Lung microvascular endothelial cell (primary cell): ENCODE measurements at regions not wholly inside any gene's neighbourhood (a gene's known extent, or its start where the extent isn't known, plus 50 kb on each side); places are given as distances from the start of the nearest gene placed in this dataset.
"Not testable (repeated sequence)": the region's sequence is repeated elsewhere in the genome, so short reads cannot be mapped to it uniquely, and the experiment has no call there.

Source experiments
- DNase-seq, 2 donors: peaks; one replicate each; pipeline versions ENCODE4 v3.0.0 to v3.0.0-alpha.2; 2010; ENCODE audit warnings: low read depth in 2 of 2

- DNase-seq = no peak
Measured at GRCh38 chr4:104549736-104550135, 55.0 kb upstream of the CXXC4 start.

DNA sequence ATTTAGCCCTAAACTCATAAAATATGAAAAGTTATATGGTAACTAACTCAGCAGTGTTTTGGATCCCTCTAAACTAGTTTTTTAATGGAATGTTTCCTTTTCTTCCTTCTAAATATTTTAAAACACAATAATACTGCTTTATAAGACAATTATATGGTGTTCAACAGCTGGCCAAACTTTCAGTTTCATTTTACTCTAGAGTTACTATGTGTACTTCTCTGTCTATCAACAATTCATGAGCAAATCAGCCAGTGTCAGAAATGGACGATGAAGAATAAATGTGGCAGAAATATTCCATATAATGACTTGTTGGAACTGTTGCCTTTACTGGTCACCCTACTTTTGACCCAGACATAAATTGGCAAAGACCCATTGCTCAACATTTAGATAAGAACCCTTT, 64.8 kb upstream of the CXXC4 start:
- DNase-seq = no peak

DNA sequence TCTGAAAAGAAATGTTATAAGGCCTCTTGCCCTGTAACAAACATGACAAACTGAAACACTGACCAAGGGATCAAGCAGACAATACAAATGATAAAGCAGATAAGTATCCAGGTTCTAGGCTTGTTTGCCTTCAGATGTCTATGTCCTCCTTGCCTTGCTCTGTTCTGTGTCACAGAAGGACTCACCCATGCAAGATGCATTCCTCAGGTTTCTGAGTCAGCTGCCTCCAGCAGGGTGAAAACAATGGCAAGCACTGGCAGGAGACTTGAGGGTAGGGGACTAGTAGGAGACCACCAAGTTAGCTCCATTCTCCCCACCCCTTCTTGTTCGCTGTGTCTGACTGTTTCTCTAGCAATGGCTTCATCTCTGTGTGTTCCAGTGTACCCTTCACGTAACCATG, 76.6 kb upstream of the CXXC4 start:
- DNase-seq = no peak

- DNase-seq = no peak
Measured at GRCh38 chr4:104574371-104574770, 79.7 kb upstream of the CXXC4 start.

DNA sequence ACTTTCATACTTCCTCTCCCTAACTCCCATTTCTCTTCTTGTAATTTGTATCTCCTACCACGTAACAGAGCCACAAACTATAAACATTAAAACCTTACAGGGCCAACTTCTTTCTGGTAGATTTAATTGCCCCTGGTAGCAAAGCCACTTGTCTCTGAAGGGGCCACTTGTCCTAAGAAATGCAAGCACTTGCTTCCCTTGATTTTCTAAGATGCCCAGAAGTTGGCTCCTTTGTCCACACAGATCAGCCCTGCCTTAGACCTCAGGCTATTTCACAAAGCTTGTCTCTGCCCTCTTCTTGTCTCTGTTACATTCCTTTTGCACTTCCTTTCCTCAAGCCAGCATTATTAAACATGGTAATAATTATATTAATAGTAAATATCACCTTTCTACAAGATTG, 80.6 kb upstream of the CXXC4 start:
- no peak for DNase-seq

- DNase-seq = no peak
Measured at GRCh38 chr4:104577405-104577804, 82.7 kb upstream of the CXXC4 start.

- DNase-seq = not testable (repeated sequence)
Measured at GRCh38 chr4:104581476-104581875, 86.8 kb upstream of the CXXC4 start.

GRCh38 chr4:104582056-104582455, 87.4 kb upstream of the CXXC4 start:
- DNase-seq = not testable (repeated sequence)

DNA sequence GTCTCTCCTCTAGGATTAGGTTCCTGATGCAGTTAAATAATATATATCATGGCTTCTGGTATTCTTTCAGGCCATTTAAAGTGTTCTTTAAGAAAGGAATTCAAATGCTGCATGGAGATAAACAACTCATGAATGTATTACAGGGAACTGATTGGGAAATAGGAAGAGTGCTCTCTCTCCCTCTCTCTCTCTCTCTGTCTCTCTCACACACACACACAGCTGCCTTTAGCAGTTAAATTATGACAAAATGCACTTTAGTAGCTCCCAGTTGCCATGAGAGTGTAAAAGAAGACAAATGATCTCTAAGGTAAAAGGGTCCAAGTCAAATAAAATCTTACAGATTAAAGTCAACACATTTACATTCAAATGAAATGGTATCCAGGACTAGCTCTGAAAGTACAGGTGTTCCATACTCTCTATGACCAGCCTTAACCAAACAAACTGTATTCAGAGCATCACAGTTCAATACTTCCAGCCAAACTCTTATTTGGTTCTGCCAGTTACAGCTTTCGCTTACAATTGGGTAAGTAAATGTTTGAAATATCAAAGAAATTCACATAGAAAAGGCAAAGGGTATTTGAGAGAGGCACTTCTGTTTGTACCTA, 94.7 kb upstream of the CXXC4 start:
- no peak for DNase-seq

DNA sequence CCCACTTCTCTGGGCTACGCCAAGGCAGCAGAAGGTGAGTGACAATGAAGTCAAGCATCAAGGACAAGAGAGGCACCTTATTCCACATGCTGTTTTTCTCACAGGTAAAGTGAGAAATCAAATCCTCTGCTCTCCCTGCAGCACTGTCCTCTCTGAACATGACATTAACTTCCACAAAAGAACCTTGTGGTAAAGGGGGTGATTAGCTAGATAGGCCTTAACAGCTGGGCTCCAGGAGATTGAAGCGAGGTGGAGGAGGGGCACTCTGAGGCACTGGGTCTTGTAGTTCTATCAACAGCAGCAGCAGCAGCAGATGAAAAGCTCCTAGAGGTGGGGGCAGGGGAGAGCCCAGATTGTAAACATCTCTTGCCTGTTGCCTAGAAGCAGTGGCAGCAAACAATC, 96.8 kb upstream of the CXXC4 start:
- DNase-seq = no peak

GRCh38 chr4:104592183-104592582, 97.5 kb upstream of the CXXC4 start:
- DNase-seq = no peak

GRCh38 chr4:104593019-104593418, 98.3 kb upstream of the CXXC4 start:
- peak in 1 of 2 donors; percentile 16 for DNase-seq

- DNase-seq = no peak
Measured at GRCh38 chr4:104596189-104596588, 101.5 kb upstream of the CXXC4 start.

DNA sequence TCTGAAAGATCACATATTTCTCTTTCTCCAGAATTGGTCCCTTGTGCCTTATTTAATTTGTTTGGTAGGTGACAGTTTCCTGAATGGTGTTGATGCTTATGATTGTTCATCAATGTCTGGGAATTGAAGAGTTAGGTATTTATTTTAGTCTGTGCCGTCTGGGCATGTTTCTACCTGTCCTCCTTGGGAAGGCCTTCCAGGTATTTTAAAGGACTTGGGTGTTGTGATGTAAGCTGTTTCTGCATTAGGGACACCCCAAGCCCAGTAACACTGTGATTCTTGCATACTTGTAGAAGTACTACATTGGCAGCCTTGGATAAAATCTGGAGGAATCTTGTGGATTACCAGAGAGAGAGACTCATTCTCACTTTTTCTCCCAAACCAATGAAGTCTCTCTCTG, 120.8 kb upstream of the CXXC4 start:
- no peak for DNase-seq

- DNase-seq = no peak
Measured at GRCh38 chr4:104615926-104616325, 121.2 kb upstream of the CXXC4 start.

DNA sequence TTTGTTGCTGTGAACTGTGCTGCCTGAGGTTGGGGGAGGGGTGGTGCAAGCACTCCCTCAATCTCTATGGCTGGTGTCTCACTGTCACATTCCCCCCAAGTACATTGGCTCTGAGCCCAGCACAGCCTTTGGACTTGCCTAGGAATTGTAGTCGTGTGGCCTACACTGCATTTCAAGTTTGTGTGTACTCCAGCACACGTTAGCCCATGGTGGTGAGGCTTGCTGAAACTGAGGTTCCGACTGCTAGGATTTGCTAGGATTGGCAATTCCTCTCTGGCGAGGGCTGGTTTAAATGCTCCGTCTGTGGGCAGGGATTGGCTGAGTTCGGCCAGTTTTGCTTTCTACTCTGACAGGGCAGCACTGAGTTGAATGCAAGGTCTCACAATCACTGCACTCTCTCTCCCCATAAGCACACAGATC, 121.7 kb upstream of the CXXC4 start:
- DNase-seq = no peak

- no peak for DNase-seq
Measured at GRCh38 chr4:104625706-104626105, 131.0 kb upstream of the CXXC4 start.

- DNase-seq = no peak
Measured at GRCh38 chr4:104629601-104630000, 134.9 kb upstream of the CXXC4 start.

GRCh38 chr4:104630272-104630671, 135.6 kb upstream of the CXXC4 start:
- no peak for DNase-seq

GRCh38 chr4:104631000-104631399, 136.3 kb upstream of the CXXC4 start:
- no peak for DNase-seq

DNA sequence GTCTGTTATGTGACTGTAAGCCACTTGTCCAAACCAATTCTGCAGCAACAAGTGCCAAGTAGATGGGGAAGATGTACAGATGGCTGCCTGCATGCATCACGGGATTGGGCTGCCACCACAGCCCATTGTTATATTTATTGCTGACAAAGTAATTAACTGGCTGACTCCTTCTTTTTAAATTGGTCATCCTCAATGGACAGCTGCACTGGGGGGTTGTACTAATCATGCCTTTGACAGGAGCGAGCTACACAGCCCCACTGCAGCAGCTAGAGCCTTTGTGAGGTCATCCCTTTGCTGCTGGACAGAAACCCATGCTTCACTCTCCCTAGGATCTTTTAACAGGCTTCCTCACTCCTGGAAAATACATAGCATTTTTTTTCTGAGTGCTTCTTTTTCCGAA, 146.7 kb upstream of the CXXC4 start:
- DNase-seq = no peak

DNA sequence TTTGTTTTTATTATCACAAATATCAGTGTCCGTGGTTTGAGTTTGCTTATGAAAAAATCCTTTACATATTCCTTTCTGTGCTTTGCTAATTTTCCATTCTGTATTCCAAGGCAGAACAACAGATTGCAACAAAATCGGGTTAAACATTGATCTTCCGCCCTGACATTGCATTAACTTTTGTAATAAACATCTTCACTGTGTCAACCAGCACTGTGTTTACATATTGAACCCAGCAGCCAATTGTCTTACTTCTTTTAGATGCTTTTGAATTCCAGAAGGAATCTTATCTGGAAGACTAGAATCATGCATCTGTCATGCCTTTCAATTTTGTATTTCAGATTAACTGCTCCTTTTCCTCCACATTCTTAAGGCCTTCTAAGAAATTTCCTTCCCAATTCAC, 147.8 kb upstream of the CXXC4 start:
- no peak for DNase-seq

DNA sequence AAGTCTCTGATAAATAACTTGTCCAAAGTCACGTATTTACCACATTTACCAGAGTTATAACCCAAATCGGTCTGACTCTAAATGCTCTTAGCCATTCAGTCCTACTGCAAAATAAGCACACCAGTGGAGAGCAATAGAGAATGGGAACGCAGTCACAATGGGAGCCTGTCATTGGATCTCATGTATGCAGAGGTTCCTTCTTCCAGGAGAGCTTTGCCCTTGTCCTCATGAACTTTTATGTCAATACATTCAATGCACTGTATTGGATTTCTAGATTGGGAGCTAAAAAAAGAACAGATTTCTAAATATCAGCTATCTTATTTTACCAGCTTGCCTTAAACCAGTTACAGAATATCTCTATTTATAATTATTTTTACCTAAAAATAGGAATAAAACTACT, 149.1 kb upstream of the CXXC4 start:
- DNase-seq = no peak

- no peak for DNase-seq
Measured at GRCh38 chr4:104649631-104650030, 154.9 kb upstream of the CXXC4 start.
